WTC11 (cell line): ENCODE measurements at regions not wholly inside any gene's neighbourhood (a gene's known extent, or its start where the extent isn't known, plus 50 kb on each side); places are given as distances from the start of the nearest gene placed in this dataset.

Source experiments
- ATAC-seq: fragments of 200-7000 bp; cut with Tn5 transposase; 2 replicates; pipeline ENCODE4 v1.10.0; 2021; ENCODE audit warnings: mild to moderate bottlenecking, moderate library complexity
- CTCF ChIA-PET: fragments of 300-600 bp; sonication (Branson Sonifier 250); formaldehyde crosslinking; loops from one replicate; lab custom pipeline; 2021; ENCODE audit warnings: antibody characterized with exemption; lab: Charles Lee
- POLR2A ChIA-PET: fragments of 350-600 bp; sonication (Branson Sonifier 250); formaldehyde crosslinking; loops from one replicate; lab custom pipeline; 2021; ENCODE audit warnings: antibody characterized with exemption; lab: Charles Lee
- DNase-seq: peaks from one replicate; pipeline ENCODE4 v3.0.0; 2021; ENCODE audit warnings: low spot score
- H3K27ac Mint-ChIP-seq: 2 replicates; pipeline ENCODE4 v1.8.0; 2021; ENCODE audit warnings: mixed read lengths
- H3K27me3 Mint-ChIP-seq: 2 replicates; pipeline ENCODE4 v1.8.0; 2021; ENCODE audit warnings: low read depth, mild to moderate bottlenecking, moderate library complexity, mixed read lengths
- H3K36me3 Mint-ChIP-seq: 2 replicates; pipeline ENCODE4 v1.8.0; 2021; ENCODE audit warnings: mixed read lengths
- H3K4me1 Mint-ChIP-seq: 2 replicates; pipeline ENCODE4 v1.8.0; 2022; ENCODE audit warnings: mixed read lengths
- H3K4me3 Mint-ChIP-seq: 2 replicates; pipeline ENCODE4 v1.8.0; 2021; ENCODE audit warnings: mild to moderate bottlenecking, moderate library complexity, mixed read lengths
- H3K9me3 Mint-ChIP-seq: 2 replicates; pipeline ENCODE4 v1.8.0; 2021; ENCODE audit warnings: mixed read lengths
- AFF4 ChIP-seq: sonication (generic); formaldehyde crosslinking; IDR thresholded peaks from 2 replicates; pipeline ENCODE4 v1.8.1; 2023; ENCODE audit warnings: mild to moderate bottlenecking, missing genetic modification reagents, borderline replicate concordance
- CBFB ChIP-seq: sonication (generic); formaldehyde crosslinking; IDR thresholded peaks from 2 replicates; pipeline ENCODE4 v1.8.1; 2022; ENCODE audit warnings: mild to moderate bottlenecking, low read depth, missing genetic modification reagents
- CREM ChIP-seq: sonication (generic); formaldehyde crosslinking; IDR thresholded peaks from 2 replicates; pipeline ENCODE4 v1.8.1; 2022; ENCODE audit warnings: mild to moderate bottlenecking, missing genetic modification reagents, moderate library complexity
- E2F5 ChIP-seq: sonication (generic); formaldehyde crosslinking; IDR thresholded peaks from 2 replicates; pipeline ENCODE4 v1.8.1; 2022; ENCODE audit warnings: mild to moderate bottlenecking, moderate library complexity, missing genetic modification reagents
- GTF2I ChIP-seq: fragments of 250-450 bp; sonication (Bioruptor Pico); conservative IDR thresholded peaks from 2 replicates; pipeline ENCODE4 v1.4.0; 2021; ENCODE audit warnings: mild to moderate bottlenecking
- HMGXB4 ChIP-seq: sonication (generic); formaldehyde crosslinking; IDR thresholded peaks from 2 replicates; pipeline ENCODE4 v1.8.1; 2023; ENCODE audit warnings: mild to moderate bottlenecking, moderate library complexity, missing genetic modification reagents
- JUN ChIP-seq: sonication (generic); formaldehyde crosslinking; IDR thresholded peaks from 2 replicates; pipeline ENCODE4 v1.8.0; 2023; ENCODE audit warnings: mild to moderate bottlenecking, missing genetic modification reagents
- PRRX2 ChIP-seq: fragments of 250-450 bp; sonication (Bioruptor Pico); IDR thresholded peaks from 2 replicates; pipeline ENCODE4 v1.8.0; 2021; ENCODE audit warnings: mild to moderate bottlenecking
- RORB ChIP-seq: fragments of 250-450 bp; sonication (Bioruptor Pico); IDR thresholded peaks from 2 replicates; pipeline ENCODE4 v1.9.0; 2021; ENCODE audit warnings: mild to moderate bottlenecking
- SMAD4 ChIP-seq: sonication (generic); formaldehyde crosslinking; IDR thresholded peaks from 2 replicates; pipeline ENCODE4 v1.8.0; 2022; ENCODE audit warnings: mild to moderate bottlenecking, missing genetic modification reagents
- SOX15 ChIP-seq: fragments of 250-450 bp; sonication (Bioruptor Pico); IDR thresholded peaks from 2 replicates; pipeline ENCODE4 v1.9.0; 2021; ENCODE audit warnings: mild to moderate bottlenecking
- SP1 ChIP-seq: sonication (generic); formaldehyde crosslinking; conservative IDR thresholded peaks from 2 replicates; pipeline ENCODE4 v1.8.1; 2022; ENCODE audit warnings: missing genetic modification reagents
- TCF7 ChIP-seq: sonication (generic); formaldehyde crosslinking; IDR thresholded peaks from 2 replicates; pipeline ENCODE4 v1.8.0; 2022; ENCODE audit warnings: mild to moderate bottlenecking, low read depth, missing genetic modification reagents, moderate library complexity
- TEAD4 ChIP-seq: sonication (generic); formaldehyde crosslinking; IDR thresholded peaks from 2 replicates; pipeline ENCODE4 v1.8.0; 2022; ENCODE audit warnings: mild to moderate bottlenecking, missing genetic modification reagents
- USF1 ChIP-seq: sonication (generic); formaldehyde crosslinking; IDR thresholded peaks from 2 replicates; pipeline ENCODE4 v1.8.0; 2022; ENCODE audit warnings: mild to moderate bottlenecking, missing genetic modification reagents
- ZMAT4 ChIP-seq: fragments of 250-450 bp; sonication (Bioruptor Pico); IDR thresholded peaks from 2 replicates; pipeline ENCODE4 v1.9.0; 2021; ENCODE audit warnings: mild to moderate bottlenecking
- ZNF138 ChIP-seq: sonication (generic); formaldehyde crosslinking; conservative IDR thresholded peaks from 2 replicates; pipeline ENCODE4 v1.8.1; 2022; ENCODE audit warnings: mild to moderate bottlenecking, moderate library complexity, missing genetic modification reagents
- ZNF219 ChIP-seq: sonication (generic); formaldehyde crosslinking; IDR thresholded peaks from 2 replicates; pipeline ENCODE4 v1.8.0; 2023; ENCODE audit warnings: missing genetic modification reagents, mild to moderate bottlenecking, borderline replicate concordance
- ZNF423 ChIP-seq: fragments of 250-450 bp; sonication (Bioruptor Pico); IDR thresholded peaks from 2 replicates; pipeline ENCODE4 v2.1.2; 2022; ENCODE audit warnings: mild to moderate bottlenecking, moderate library complexity
- ZNF532 ChIP-seq: fragments of 250-450 bp; sonication (Bioruptor Pico); IDR thresholded peaks from 2 replicates; pipeline ENCODE4 v1.9.0; 2021; ENCODE audit warnings: mild to moderate bottlenecking, borderline replicate concordance

- no peak for TF ChIP-seq HMGXB4
- TF ChIP-seq ZNF138 (CRISPR knock-in tag), result no peak
- no peak for TF ChIP-seq ZMAT4 (CRISPR knock-in tag)
- TF ChIP-seq TEAD4 (CRISPR knock-in tag), result no peak
- no peak for TF ChIP-seq TCF7 (CRISPR knock-in tag)
- no peak for TF ChIP-seq SMAD4 (CRISPR knock-in tag)
- no peak for TF ChIP-seq USF1
- TF ChIP-seq PRRX2, result no peak
- no peak for TF ChIP-seq ZNF532 (CRISPR knock-in tag)
- TF ChIP-seq SOX15, result no peak
- TF ChIP-seq E2F5 (CRISPR knock-in tag), result no peak
- no peak for TF ChIP-seq ZNF219 (CRISPR knock-in tag)
Measured at GRCh38 chr12:90343966-90344365, 611.0 kb downstream of the CCER1 start (continued).

GRCh38 chr12:90342081-90342480 is 612.9 kb downstream of the CCER1 start:
- TF ChIP-seq CBFB (CRISPR knock-in tag) (no peak), JUN (CRISPR knock-in tag) (no peak), RORB (no peak), TEAD4 (CRISPR knock-in tag) (no peak), SP1 (CRISPR knock-in tag) (no peak), E2F5 (CRISPR knock-in tag) (no peak), GTF2I (CRISPR knock-in tag) (no peak), AFF4 (CRISPR knock-in tag) (no peak), SMAD4 (CRISPR knock-in tag) (no peak), CREM (no peak), ZNF423 (CRISPR knock-in tag) (no peak), SOX15 (no peak)
- ChIA-PET CTCF (no interaction called here), POLR2A (interaction anchor here (0.7 kb wide), 2 partner anchors 525 to 1816 kb away, joined by 5 to 6 read pairs; no protein-coding TSS in a partner anchor)
- no peak overlapping the region for H3K27ac Mint-ChIP-seq
- H3K9me3 Mint-ChIP-seq, result no peaks in the 10 kb centered on the region
- ATAC-seq, result no peak
- DNase-seq, result no peak
- H3K4me3 Mint-ChIP-seq, result no peak overlapping the region
- peaks cover 33% of the 10 kb centered on the region for H3K4me1 Mint-ChIP-seq
- H3K27me3 Mint-ChIP-seq, result peaks cover 64% of the 10 kb centered on the region
- H3K36me3 Mint-ChIP-seq, result no peaks in the 10 kb centered on the region
